C4-2B (cell line): ENCODE measurements at regions not wholly inside any gene's neighbourhood (a gene's known extent, or its start where the extent isn't known, plus 50 kb on each side); places are given as distances from the start of the nearest gene placed in this dataset.

ENCODE experiments used
- H3K27ac ChIP-seq: fragments of 450-650 bp; 2 replicates; pipeline ENCODE4 v1.5.1; 2017
- ZFX ChIP-seq: fragments of 450-650 bp; IDR thresholded peaks from 2 replicates; pipeline ENCODE4 v1.6.1; 2017
- TF ChIP-seq, protein P1 (sequence below): fragments of 450-650 bp; conservative IDR thresholded peaks from 2 replicates; pipeline ENCODE4 v1.5.1; 2017; ENCODE audit warnings: mild to moderate bottlenecking

DNA sequence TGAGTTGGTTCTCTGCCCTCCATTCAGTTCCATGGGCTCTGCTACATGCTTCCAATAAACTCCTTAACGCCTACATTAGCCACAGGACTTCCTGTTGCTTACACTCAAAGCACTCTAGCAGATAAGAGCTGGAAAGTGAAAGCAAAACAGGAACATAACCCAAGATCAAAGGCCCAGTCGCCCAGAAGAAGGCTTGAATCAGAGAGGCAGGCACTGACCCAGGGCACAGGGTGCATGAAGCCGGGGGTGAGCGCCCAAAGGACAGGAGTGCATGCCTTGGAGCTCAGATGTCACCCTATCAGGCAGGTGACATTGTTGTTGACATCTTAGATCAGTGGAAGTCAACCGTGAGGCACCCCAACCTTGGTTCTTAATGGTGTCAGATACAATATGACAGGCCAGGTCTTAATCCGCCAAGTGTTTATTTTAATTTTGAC, 235.1 kb downstream of the UACA start:
- H3K27ac ChIP-seq = no peak overlapping the region

GRCh38 chr15:70526974-70527325, 236.4 kb downstream of the UACA start:
- H3K27ac ChIP-seq = no peak overlapping the region
- TF ChIP-seq ZFX = no peak
- TF ChIP-seq, protein P1, sequence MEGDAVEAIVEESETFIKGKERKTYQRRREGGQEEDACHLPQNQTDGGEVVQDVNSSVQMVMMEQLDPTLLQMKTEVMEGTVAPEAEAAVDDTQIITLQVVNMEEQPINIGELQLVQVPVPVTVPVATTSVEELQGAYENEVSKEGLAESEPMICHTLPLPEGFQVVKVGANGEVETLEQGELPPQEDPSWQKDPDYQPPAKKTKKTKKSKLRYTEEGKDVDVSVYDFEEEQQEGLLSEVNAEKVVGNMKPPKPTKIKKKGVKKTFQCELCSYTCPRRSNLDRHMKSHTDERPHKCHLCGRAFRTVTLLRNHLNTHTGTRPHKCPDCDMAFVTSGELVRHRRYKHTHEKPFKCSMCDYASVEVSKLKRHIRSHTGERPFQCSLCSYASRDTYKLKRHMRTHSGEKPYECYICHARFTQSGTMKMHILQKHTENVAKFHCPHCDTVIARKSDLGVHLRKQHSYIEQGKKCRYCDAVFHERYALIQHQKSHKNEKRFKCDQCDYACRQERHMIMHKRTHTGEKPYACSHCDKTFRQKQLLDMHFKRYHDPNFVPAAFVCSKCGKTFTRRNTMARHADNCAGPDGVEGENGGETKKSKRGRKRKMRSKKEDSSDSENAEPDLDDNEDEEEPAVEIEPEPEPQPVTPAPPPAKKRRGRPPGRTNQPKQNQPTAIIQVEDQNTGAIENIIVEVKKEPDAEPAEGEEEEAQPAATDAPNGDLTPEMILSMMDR = no peak

More for the DNA sequence above, 235.1 kb downstream of the UACA start:
- TF ChIP-seq ZFX = no peak
- TF ChIP-seq, protein P1 = no peak

GRCh38 chr15:70526221-70526973, 237.0 kb downstream of the UACA start:
- no peak for TF ChIP-seq ZFX
- TF ChIP-seq, protein P1 = no peak
- H3K27ac ChIP-seq = no peak overlapping the region; the same call in 1 of the 2 replicates

DNA sequence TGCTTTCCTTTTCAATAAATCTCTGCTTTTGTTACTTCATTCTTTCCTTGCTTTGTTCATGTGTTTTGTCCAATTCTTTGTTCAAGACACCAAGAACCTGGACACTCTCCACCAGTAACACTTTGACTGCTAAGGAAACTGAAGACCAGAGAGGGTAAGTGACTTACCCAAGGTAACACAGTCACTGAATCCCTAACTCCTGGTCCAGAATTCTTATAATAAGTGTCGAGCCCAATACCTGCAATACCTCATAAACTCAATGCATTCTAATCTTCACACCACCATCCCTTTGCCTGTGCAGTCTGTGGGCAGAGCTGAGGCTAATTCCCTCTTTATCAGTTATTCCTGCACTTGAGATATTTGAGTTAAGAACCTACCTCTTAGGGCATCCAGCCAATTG, 237.8 kb downstream of the UACA start:
- TF ChIP-seq ZFX = no peak
- TF ChIP-seq, protein P1 = no peak
- no peak overlapping the region for H3K27ac ChIP-seq

GRCh38 chr15:70524470-70524869, 238.9 kb downstream of the UACA start:
- no peak overlapping the region for H3K27ac ChIP-seq
- no peak for TF ChIP-seq ZFX
- TF ChIP-seq, protein P1 = no peak

DNA sequence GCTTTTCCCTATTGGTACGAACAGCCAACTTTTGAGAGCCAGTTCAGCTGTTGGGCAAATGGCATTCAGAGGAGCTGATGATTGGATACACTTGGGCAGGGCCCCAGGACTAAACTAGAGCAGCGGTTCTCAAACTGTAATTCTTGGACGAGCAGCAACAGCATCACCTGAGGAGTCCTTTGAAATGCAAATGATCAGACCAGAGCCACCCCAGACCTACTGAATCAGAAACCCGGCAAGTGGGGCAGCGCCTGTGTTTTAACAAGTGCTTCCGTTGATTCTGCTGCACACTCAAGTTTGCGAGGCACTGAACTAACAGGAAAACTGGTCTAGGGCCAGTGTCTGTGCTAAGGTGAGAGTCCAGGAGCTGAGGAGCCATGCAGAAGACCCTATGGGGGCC, 239.7 kb downstream of the UACA start:
- TF ChIP-seq, protein P1 = no peak
- TF ChIP-seq ZFX = no peak
- no peak overlapping the region for H3K27ac ChIP-seq

GRCh38 chr15:70523192-70523591, 240.2 kb downstream of the UACA start:
- no peak for TF ChIP-seq ZFX
- TF ChIP-seq, protein P1 = no peak
- no peak overlapping the region for H3K27ac ChIP-seq
